ENCODE measurements at regions not wholly inside any gene's neighbourhood (a gene's known extent, or its start where the extent isn't known, plus 50 kb on each side); places are given as distances from the start of the nearest gene placed in this dataset.

- DNase-seq (ENCODE audit: low spot score in 2 of 2): no peak
- intact Hi-C loops (cut with DNase I; ENCODE audit: low total_unique reads): no loop called here
- 60 to 73% methylated on average over 4 of the region's 4 CpGs for WGBS, 2 donors
- no peak for TF ChIP-seq POLR2A (IDR thresholded peaks at IDR 0.05)
- no peak for TF ChIP-seq CTCF (IDR thresholded peaks at IDR 0.05)
- no peak overlapping the region for H3K4me3 ChIP-seq (ENCODE audit: low read depth, poor library complexity, severe bottlenecking)
These were observed 272.0 kb upstream of the ZNF462 start for GRCh38 chr9:106590759-106591505.

- no peak overlapping the region for H3K4me3 ChIP-seq (ENCODE audit: low read depth, poor library complexity, severe bottlenecking)
- intact Hi-C loops (cut with DNase I; ENCODE audit: low total_unique reads): no loop called here
- 80 to 83% methylated on average over 7 of the region's 7 CpGs for WGBS, 2 donors
- DNase-seq (ENCODE audit: low spot score in 2 of 2): no peak
- no peak for TF ChIP-seq CTCF (IDR thresholded peaks at IDR 0.05)
- TF ChIP-seq POLR2A (IDR thresholded peaks at IDR 0.05): no peak
These were observed 269.8 kb upstream of the ZNF462 start for GRCh38 chr9:106593201-106593600.

GRCh38 chr9:106596984-106597383, 266.0 kb upstream of the ZNF462 start:
- TF ChIP-seq CTCF (IDR thresholded peaks at IDR 0.05) (no peak), POLR2A (IDR thresholded peaks at IDR 0.05) (no peak)
- intact Hi-C loops (cut with DNase I; ENCODE audit: low total_unique reads): no loop called here
- H3K4me3 ChIP-seq (ENCODE audit: low read depth, poor library complexity, severe bottlenecking): no peak overlapping the region
- WGBS, 2 donors: 60 to 66% methylated on average over 4 of the region's 4 CpGs
- no peak for DNase-seq (ENCODE audit: low spot score in 2 of 2)

- H3K4me3 ChIP-seq (ENCODE audit: low read depth, poor library complexity, severe bottlenecking): no peak overlapping the region
- TF ChIP-seq POLR2A (IDR thresholded peaks at IDR 0.05) (no peak), CTCF (IDR thresholded peaks at IDR 0.05) (no peak)
- 70 to 72% methylated on average over 4 of the region's 4 CpGs for WGBS, 2 donors
- intact Hi-C loops (cut with DNase I; ENCODE audit: low total_unique reads): no loop called here
- DNase-seq (ENCODE audit: low spot score in 2 of 2): no peak
These were observed 261.9 kb upstream of the ZNF462 start for GRCh38 chr9:106600955-106601560.

GRCh38 chr9:106602344-106602743, 260.6 kb upstream of the ZNF462 start:
- no peak for DNase-seq (ENCODE audit: low spot score in 2 of 2)
- WGBS, 2 donors: 65 to 69% methylated on average over 1 of the region's 1 CpG
- no peak for TF ChIP-seq CTCF (IDR thresholded peaks at IDR 0.05)
- TF ChIP-seq POLR2A (IDR thresholded peaks at IDR 0.05): no peak
- H3K4me3 ChIP-seq (ENCODE audit: low read depth, poor library complexity, severe bottlenecking): no peak overlapping the region
- intact Hi-C loops (cut with DNase I; ENCODE audit: low total_unique reads): no loop called here

Data from lower leg skin (tissue), 4 donors.